RWPE1 (cell line): ENCODE measurements at regions not wholly inside any gene's neighbourhood (a gene's known extent, or its start where the extent isn't known, plus 50 kb on each side); places are given as distances from the start of the nearest gene placed in this dataset.

ENCODE experiments used
- CTCF ChIA-PET: fragments of 350-600 bp; sonication (Branson Sonifier 250); formaldehyde crosslinking; extraction: SDS; loops from one replicate; lab custom pipeline; 2021; lab: Yijun Ruan, JAX
- POLR2A ChIA-PET: fragments of 400-600 bp; formaldehyde crosslinking; extraction: SDS; loops from one replicate; lab custom pipeline; 2020; ENCODE audit warnings: antibody characterized with exemption; ENCODE audit not compliant: low non-redundant PET; lab: Yijun Ruan, JAX
- DNase-seq: peaks from one replicate; pipeline ENCODE4 v3.0.0; 2012; ENCODE audit warnings: low spot score
- H3K27ac ChIP-seq: fragments of 450-650 bp; 2 replicates; pipeline ENCODE4 v1.5.1; 2017
- CTCF ChIP-seq: fragments of 450-650 bp; conservative IDR thresholded peaks from 2 replicates; pipeline ENCODE4 v1.5.1; 2017; ENCODE audit warnings: low read depth, mild to moderate bottlenecking

DNA sequence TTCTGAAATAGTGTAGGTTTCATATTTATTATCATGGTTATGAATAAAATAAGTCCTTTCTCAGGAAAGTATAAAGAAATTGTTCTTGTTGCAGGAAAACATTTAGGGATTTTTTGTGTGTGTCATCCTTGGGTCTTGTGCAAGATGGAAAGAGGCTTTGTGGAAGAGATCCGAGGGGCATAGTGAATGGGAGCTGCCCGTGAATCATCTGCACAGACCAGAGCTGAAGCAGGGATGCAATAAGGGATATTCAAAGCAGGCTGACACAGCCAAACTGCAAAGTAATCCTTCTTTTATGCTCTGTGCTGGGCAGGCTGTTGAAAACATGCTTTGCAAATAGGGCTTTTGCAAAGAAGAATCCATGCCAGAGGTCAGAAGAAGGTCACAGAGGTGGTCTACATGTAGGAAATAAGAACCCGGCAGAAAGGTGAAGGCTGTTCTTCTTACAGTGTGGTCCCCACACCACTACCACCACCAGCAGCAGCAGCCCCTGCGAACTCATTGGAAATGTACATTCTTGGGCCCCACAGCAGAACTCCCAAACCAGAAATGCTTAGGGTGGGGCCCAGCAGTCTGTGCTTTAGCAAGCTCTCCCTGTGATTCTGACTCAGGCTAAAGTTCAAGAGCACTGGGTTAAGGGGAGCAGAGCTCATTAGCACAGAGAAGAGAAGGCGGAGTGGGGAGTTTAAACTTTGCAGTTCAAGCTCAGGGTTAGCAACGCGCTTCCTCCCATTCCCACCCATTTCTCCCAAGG, 237.6 kb downstream of the QKI start:
- TF ChIP-seq CTCF = no peak
- H3K27ac ChIP-seq = no peak overlapping the region
- POLR2A ChIA-PET = no interaction called here
- CTCF ChIA-PET = no interaction called here
- no peak for DNase-seq

GRCh38 chr6:163651426-163651825, 236.9 kb downstream of the QKI start:
- ChIA-PET CTCF (no interaction called here), POLR2A (no interaction called here)
- no peak for DNase-seq
- H3K27ac ChIP-seq = no peak overlapping the region
- TF ChIP-seq CTCF = no peak

DNA sequence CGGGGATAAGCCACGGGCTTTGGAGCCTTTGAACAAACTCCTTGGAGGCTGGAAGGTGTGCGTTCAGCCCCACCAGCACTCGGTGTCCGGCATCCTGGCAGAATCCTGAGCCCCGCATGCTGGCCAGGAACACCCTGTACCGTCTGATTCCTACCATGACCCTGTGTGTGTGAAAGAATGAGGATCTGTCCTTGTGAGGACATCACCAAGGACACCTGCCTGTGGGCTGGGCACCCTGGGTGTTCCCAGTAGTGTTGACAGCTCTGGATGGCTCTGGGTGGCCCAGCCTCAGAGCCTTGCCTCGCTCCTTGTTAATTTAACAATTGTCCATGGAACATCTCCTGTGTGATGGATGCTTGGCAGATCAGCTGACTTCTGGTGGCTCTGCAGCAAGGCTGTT, 234.3 kb downstream of the QKI start:
- H3K27ac ChIP-seq = no peak overlapping the region
- POLR2A ChIA-PET = no interaction called here
- CTCF ChIA-PET = no interaction called here
- no peak for TF ChIP-seq CTCF
- DNase-seq = no peak

GRCh38 chr6:163647624-163648023, 233.1 kb downstream of the QKI start:
- no peak for DNase-seq
- ChIA-PET POLR2A (no interaction called here), CTCF (no interaction called here)
- no peak for TF ChIP-seq CTCF
- H3K27ac ChIP-seq = no peak overlapping the region

DNA sequence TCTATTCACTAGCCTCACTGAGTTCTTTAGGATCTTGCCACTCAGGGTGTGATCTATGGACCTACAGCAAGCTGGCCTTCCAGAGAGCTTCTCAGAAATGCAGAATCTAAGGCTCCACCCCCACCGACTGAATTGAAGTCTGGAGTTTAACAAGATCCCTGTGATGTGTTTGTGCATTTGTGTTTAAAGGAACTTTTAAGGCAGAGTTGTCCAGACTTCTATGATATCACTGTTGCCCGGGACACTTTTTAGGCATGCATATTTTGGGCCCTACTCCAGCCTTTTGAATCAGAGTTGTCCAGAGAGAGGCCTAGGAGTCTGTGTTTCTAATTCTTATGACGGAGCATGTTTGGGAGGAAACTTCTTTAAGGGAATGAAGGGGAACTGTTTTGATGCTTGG, 232.3 kb downstream of the QKI start:
- TF ChIP-seq CTCF = no peak
- ChIA-PET POLR2A (no interaction called here), CTCF (no interaction called here)
- no peak for DNase-seq
- no peak overlapping the region for H3K27ac ChIP-seq

- CTCF ChIA-PET = no interaction called here
- POLR2A ChIA-PET = no interaction called here
- no peak overlapping the region for H3K27ac ChIP-seq
- no peak for DNase-seq
- no peak for TF ChIP-seq CTCF
Measured at GRCh38 chr6:163646133-163646532, 231.6 kb downstream of the QKI start.
